ENCODE measurements at regions not wholly inside any gene's neighbourhood (a gene's known extent, or its start where the extent isn't known, plus 50 kb on each side); places are given as distances from the start of the nearest gene placed in this dataset.

DNA sequence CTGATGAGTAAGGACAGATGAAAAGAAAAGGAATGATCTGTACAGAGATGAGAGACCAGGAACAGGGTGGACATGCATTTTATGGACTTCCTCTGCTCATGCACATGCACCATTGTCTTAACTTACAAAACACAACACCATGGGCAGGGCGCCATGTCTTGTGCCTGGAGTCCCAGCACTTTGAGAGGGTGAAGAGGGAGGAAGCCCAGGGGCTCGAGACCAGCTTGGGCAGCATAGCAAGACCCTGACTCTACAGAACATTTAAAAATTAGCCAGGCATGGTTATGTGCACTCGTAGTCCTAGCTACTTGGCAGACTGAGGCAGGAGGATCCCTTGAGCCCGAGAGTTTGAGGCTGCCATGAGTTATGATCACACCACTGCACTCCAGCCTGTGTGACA is 86.9 kb downstream of the ZFP36L2 start (continued):
- TF ChIP-seq, protein P1, sequence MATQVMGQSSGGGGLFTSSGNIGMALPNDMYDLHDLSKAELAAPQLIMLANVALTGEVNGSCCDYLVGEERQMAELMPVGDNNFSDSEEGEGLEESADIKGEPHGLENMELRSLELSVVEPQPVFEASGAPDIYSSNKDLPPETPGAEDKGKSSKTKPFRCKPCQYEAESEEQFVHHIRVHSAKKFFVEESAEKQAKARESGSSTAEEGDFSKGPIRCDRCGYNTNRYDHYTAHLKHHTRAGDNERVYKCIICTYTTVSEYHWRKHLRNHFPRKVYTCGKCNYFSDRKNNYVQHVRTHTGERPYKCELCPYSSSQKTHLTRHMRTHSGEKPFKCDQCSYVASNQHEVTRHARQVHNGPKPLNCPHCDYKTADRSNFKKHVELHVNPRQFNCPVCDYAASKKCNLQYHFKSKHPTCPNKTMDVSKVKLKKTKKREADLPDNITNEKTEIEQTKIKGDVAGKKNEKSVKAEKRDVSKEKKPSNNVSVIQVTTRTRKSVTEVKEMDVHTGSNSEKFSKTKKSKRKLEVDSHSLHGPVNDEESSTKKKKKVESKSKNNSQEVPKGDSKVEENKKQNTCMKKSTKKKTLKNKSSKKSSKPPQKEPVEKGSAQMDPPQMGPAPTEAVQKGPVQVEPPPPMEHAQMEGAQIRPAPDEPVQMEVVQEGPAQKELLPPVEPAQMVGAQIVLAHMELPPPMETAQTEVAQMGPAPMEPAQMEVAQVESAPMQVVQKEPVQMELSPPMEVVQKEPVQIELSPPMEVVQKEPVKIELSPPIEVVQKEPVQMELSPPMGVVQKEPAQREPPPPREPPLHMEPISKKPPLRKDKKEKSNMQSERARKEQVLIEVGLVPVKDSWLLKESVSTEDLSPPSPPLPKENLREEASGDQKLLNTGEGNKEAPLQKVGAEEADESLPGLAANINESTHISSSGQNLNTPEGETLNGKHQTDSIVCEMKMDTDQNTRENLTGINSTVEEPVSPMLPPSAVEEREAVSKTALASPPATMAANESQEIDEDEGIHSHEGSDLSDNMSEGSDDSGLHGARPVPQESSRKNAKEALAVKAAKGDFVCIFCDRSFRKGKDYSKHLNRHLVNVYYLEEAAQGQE (IDR thresholded peaks at IDR 0.05; ENCODE audit: low read depth) = no peak
- TF ChIP-seq SRF (IDR thresholded peaks at IDR 0.05; ENCODE audit: low read depth) (no peak), CEBPB (IDR thresholded peaks at IDR 0.05; ENCODE audit: low read depth) (no peak), JUND (IDR thresholded peaks at IDR 0.05) (no peak), EZH2 (IDR thresholded peaks at IDR 0.05) (no peak), SP1 (IDR thresholded peaks at IDR 0.05; ENCODE audit: low read depth) (no peak)

DNA sequence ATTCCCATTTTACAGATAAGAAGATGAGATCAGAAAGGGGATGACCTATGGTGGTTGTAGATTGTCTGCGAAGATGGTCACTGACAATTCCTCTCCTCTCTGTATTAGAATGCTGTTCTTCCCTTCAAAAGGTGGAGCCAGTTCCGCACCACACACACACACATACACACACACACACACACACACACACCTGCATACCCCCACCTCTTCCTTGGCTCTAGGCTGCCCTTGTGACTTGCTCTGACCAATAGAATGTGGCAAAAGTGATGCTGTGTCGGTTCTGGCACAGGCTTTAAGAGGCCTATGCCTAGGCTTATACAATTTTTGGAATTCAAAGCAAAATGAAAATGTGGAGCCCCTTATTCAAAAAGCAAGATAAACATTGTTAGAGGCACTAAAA is 88.0 kb downstream of the ZFP36L2 start:
- intact Hi-C loops (cut with micrococcal nuclease) = no loop called here
- CTCF ChIA-PET = no interaction called here
- Histone ChIP-seq H3K79me2 (ENCODE audit: insufficient read depth, low read length) (no peaks in the 10 kb centered on the region), H3K36me3 (ENCODE audit: control insufficient read depth in 1 of 2, insufficient read depth in 2 of 2, low read length in 2 of 2) (no peaks in the 10 kb centered on the region), H3K9ac (ENCODE audit: low read length) (no peak overlapping the region), H2AFZ (ENCODE audit: low read depth, low read length, poor library complexity, severe bottlenecking) (no peak overlapping the region), H3K4me2 (ENCODE audit: low read length) (no peak overlapping the region), H3K9me2 (ENCODE audit: insufficient read depth) (no peaks in the 10 kb centered on the region), H3K9me3 (ENCODE audit: control insufficient read depth in 1 of 2, insufficient read depth in 1 of 2, low read depth in 1 of 2, low read length in 2 of 2) (no peaks in the 10 kb centered on the region), H3K27ac (ENCODE audit: low read depth, low read length) (no peak overlapping the region), H3K4me1 (ENCODE audit: control insufficient read depth in 1 of 2, insufficient read depth in 2 of 2, low read length in 2 of 2) (peaks cover 0 to 8% of the 10 kb centered on the region in 2 experiments; a peak in 1 of 4 replicates), H3K27me3 (ENCODE audit: insufficient read depth, low read length) (no peaks in the 10 kb centered on the region), H3K4me3 (replicated peaks in 1 of 2; ENCODE audit: low read depth in 1 of 2, low read length in 2 of 2) (no peak overlapping the region), H4K20me1 (ENCODE audit: insufficient read depth) (no peaks in the 10 kb centered on the region)
- DNase-seq (ENCODE audit: low read depth, low spot score) (no peak), ATAC-seq (no peak)
- RAD21 ChIA-PET (ENCODE audit: low non-redundant PET in 1 of 2, low total read pairs in 2 of 2, uncharacterized antibody in 2 of 2, unreplicated experiment in 2 of 2) = no interaction called here
- TF ChIP-seq CEBPB (IDR thresholded peaks at IDR 0.05; ENCODE audit: low read depth) = no peak
- BruUV-seq (replicated peaks) = no TSS peak
- POLR2A ChIA-PET = interaction anchor here (1.8 kb wide), 1 partner anchor 88 kb away, joined by 9 read pairs; the partner anchor contains the start of gene ZFP36L2
